OCI-LY7 (cell line): ENCODE measurements at regions not wholly inside any gene's neighbourhood (a gene's known extent, or its start where the extent isn't known, plus 50 kb on each side); places are given as distances from the start of the nearest gene placed in this dataset.
"Not testable (repeated sequence)": the region's sequence is repeated elsewhere in the genome, so short reads cannot be mapped to it uniquely, and the experiment has no call there.

Source experiments
- CTCF ChIP-seq: fragments of 200-600 bp; sonication (generic); conservative IDR thresholded peaks from 2 replicates; pipeline ENCODE4 v1.5.1; 2014; ENCODE audit warnings: mild to moderate bottlenecking, antibody characterized with exemption, low read length, moderate library complexity, mixed read lengths
- EZH2phosphoT487 ChIP-seq: fragments of 200-600 bp; sonication (generic); IDR thresholded peaks from 2 replicates; pipeline ENCODE4 v1.6.1; 2018; ENCODE audit warnings: low read depth, borderline replicate concordance, mild to moderate bottlenecking, mixed run types, antibody characterized with exemption, low read length, moderate library complexity, mixed read lengths

- not testable (repeated sequence) for TF ChIP-seq CTCF, EZH2phosphoT487
Observed at GRCh38 chr4:189655817-189656216, 284.9 kb upstream of the FRG1 start.
